Stomach (tissue), 4 donors: ENCODE measurements at regions not wholly inside any gene's neighbourhood (a gene's known extent, or its start where the extent isn't known, plus 50 kb on each side); places are given as distances from the start of the nearest gene placed in this dataset.

Source experiments
- EP300 ChIP-seq: sonication (generic); formaldehyde crosslinking; IDR thresholded peaks from one replicate; pipeline ENCODE4 v1.6.1; 2017; ENCODE audit warnings: antibody characterized with exemption
- POLR2A ChIP-seq, 4 donors: fragments of 450-650 bp; IDR thresholded peaks; one replicate each; pipeline ENCODE4 v1.6.1; 2016; ENCODE audit warnings: antibody characterized with exemption in 4 of 4, control low read depth in 2 of 4, mild to moderate bottlenecking in 1 of 4, moderate library complexity in 1 of 4
- TF ChIP-seq, protein P1 (sequence below), 7 experiments: fragments of 450-650 bp in 4 of 7; fragments of 200-600 bp in 3 of 7; sonication (generic) in 3 of 7; IDR thresholded peaks; one replicate each; pipeline ENCODE4 v1.5.1; 2016 to 2019; ENCODE audit warnings: antibody characterized with exemption in 7 of 7, control low read depth in 2 of 7, mild to moderate bottlenecking in 1 of 7

DNA sequence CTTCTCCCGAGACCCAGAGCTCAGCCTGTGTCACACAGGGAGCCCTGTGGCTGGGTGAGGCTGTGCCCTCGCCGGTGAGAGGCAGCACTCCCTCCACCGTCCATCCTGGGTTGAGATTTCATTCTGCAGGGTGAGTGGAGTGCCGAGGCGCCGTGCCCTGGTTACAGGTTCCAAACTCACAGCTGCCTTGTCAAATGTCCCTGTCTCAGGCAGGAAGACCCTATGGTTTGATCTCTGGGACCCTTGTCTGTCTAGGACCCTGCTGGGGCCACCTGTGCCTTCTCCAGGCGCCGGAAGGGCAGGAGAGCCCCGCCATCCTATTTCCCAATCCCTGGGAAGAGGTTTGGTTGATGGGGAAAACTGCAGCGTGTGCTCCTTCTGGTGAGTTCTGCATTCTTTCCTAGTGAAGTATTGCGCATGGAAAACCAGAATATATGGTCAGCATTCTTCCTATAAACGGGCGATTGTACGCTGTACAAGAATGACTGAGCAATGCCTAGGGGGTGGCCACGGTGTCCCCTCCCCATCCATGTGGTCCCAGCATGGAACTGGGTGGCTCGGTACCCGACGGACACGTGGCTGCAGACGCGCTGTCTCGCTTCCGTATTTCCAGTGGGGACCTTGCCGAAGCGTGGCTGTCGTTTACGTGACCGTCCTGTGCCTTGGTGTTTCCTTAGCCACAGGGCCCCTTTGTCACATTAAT is 95.9 kb upstream of the COL5A1 start:
- TF ChIP-seq POLR2A (IDR thresholded peaks at IDR 0.05) (no peak), EP300 (no peak)
- TF ChIP-seq, protein P1, sequence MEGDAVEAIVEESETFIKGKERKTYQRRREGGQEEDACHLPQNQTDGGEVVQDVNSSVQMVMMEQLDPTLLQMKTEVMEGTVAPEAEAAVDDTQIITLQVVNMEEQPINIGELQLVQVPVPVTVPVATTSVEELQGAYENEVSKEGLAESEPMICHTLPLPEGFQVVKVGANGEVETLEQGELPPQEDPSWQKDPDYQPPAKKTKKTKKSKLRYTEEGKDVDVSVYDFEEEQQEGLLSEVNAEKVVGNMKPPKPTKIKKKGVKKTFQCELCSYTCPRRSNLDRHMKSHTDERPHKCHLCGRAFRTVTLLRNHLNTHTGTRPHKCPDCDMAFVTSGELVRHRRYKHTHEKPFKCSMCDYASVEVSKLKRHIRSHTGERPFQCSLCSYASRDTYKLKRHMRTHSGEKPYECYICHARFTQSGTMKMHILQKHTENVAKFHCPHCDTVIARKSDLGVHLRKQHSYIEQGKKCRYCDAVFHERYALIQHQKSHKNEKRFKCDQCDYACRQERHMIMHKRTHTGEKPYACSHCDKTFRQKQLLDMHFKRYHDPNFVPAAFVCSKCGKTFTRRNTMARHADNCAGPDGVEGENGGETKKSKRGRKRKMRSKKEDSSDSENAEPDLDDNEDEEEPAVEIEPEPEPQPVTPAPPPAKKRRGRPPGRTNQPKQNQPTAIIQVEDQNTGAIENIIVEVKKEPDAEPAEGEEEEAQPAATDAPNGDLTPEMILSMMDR (IDR thresholded peaks at IDR 0.05) = no peak
